SK-MEL-5 (cell line): ENCODE measurements at regions not wholly inside any gene's neighbourhood (a gene's known extent, or its start where the extent isn't known, plus 50 kb on each side); places are given as distances from the start of the nearest gene placed in this dataset.
"Not testable (repeated sequence)": the region's sequence is repeated elsewhere in the genome, so short reads cannot be mapped to it uniquely, and the experiment has no call there.

Source experiments
- DNase-seq: peaks from one replicate; pipeline ENCODE4 v3.0.0-alpha.2; 2016; ENCODE audit warnings: low read depth, low spot score
- in situ Hi-C: cut with HindIII; loops from 2 replicates; pipeline ENCODE4 v1.10.0; 2016; ENCODE audit warnings: low sequenced_read_pairs, high pct_unique_total_duplicates, low pct_unique_long_range_greater_than_20kb
- small RNA-seq, 2 experiments: library from RNA; depleted of rRNA; stranded (forward); fragments of <200 nt; gene quantifications; one replicate each; pipeline ENCODE3, GENCODE V24; 2014

DNA sequence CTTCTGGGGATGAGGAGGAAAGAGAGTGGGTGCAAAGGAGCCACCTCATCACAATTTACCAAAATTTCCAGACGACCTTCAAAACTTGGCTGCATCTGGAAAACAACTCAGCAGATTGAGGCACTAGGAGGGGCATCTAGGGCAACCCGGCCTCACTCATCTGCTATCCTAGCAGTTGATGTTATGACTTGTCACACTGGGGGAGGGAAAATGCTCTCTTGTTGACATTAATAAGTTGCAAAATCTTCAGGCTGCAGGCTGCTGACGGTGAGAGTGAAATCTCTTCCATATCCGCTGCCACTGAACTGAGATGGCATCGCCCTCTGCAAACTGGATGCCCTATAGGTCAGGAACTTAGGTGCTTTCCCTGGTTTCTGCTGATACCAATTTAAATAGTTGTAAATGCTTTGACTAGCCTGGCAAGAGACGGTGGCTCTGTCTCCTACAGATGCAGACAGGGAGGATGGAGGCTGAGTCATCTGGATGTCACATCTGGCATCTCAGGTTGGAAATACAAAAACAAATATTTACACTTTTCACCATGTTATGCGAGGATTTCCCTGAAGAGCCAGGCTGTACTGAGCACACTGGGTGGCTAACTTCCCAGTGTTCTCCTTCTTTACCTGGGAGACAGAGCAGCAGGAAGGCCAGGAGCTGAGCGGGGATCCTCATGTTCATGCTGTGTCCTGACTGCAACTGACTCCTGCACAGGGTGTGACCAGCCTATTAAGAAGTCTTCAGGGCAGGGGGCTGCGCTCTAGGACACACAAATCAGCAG is 209.2 kb downstream of the ANKRD36 start:
- in situ Hi-C loops = not testable (repeated sequence)

DNA sequence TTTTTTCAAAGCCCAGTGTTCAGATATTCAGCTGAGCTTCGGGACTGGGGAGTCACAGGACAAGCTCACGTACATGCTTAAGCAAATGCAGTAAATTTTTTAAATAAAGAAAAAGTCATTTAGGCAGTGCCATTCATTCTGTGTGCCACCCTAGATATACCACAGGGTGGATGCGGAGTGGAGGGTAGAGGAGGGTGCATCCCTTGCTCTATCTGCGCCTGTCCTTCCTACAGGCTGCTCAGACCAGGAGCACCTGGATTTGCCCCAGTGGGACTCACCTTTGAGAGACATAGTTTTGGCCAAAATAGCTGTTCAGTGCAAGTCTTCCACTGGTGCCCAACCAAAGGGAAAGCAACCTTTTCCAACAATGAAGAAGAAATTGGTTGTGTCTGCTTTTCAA is 202.4 kb downstream of the ANKRD36 start:
- DNase-seq, in situ Hi-C loops: not testable (repeated sequence)

More for the DNA sequence above, 209.2 kb downstream of the ANKRD36 start:
- not testable (repeated sequence) for DNase-seq

DNA sequence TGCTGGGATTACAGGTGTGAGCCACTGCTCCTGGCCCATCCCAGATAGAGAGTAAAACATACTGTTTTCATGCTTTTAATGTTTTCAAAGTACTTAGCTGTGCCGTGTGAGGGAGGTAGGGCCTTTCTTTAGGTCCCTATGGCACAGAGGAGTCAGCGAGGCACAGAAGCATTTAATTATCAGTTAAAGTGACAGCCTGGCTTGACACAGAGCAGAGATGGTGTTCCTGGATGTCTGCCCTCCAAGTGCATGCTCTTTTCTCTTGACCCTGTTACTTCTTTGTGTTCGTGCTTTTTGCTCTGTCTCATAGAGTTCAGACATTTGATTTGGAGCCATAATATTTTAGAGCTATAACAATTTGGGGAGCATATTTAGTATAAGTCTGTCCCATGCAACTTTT is 199.5 kb downstream of the ANKRD36 start:
- in situ Hi-C loops, DNase-seq: not testable (repeated sequence)

DNA sequence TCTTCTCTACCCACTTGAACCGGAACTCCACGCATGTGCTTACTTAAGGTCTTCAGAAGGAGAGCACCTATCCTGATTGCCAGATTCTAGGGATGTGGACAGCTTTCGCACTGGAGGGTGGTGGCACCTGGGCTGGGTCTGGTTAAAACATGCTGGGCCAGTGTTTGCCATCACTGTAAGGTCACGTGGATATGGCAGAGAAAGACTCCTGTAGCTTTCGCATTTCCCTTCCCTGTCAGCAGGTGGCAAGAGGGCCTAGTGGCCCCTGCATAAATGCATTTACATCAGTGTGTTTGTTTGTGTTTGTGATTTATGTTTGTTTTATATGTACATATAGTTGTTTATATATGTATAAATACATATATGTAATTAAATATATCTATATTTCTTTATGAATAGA is 192.5 kb downstream of the ANKRD36 start:
- DNase-seq, in situ Hi-C loops: not testable (repeated sequence)

DNA sequence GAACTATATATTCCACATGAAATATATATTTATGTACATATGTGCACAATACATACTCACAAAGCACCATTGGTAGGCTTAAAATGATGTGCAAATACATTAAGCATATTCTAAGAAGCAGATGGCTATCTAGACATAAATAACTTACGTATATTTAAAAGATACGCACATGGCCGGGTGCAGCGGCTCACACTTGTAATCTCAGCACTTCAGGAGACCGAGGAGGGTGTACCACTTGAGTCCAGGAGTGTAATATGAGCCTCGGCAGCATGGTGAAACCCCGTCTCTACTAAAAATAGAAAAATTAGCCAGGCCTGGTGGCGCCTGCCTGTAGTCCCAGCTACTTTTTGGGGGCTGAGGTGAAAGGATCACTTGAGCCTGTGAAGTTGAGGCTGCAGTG is 189.9 kb downstream of the ANKRD36 start:
- DNase-seq, in situ Hi-C loops: not testable (repeated sequence)

DNA sequence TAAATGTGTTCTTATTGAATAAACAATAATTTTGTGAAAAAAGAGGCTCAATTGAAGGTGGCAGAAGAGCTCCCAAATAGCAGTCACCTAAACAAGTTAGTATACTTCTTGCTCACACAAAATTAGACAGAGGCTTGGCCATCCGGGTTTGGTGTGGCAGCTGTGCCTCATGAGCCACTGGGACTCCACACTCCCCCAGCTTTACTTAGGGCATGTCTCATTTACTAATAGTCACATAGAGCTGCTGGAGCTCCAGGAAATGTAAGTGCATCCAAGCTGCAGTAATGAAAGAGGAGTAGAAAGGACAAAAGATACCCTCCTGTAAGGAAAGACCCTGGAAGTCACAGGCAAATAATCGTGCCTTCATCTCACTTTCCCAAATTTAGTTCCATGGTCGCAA is 188.8 kb downstream of the ANKRD36 start:
- in situ Hi-C loops, DNase-seq: not testable (repeated sequence)

Small RNA genes lying in the stretch of these regions (small RNA-seq; reads per million reads assigned to genes)
- gene IGKV1OR2-11 (0 reads per million in 2 experiments), gene IGKV1OR2-6 (0 reads per million in 2 experiments), gene IGKV1OR2-9 (0 reads per million in 2 experiments), gene IGKV2OR2-8 (0 reads per million in 2 experiments), gene IGKV3OR2-5 (0 reads per million in 2 experiments)
